Neuronal stem cell (in vitro differentiated cells): ENCODE measurements at regions not wholly inside any gene's neighbourhood (a gene's known extent, or its start where the extent isn't known, plus 50 kb on each side); places are given as distances from the start of the nearest gene placed in this dataset.

Experiments used
- DNase-seq: peaks from one replicate; pipeline ENCODE4 v3.0.0-alpha.2; 2013; ENCODE audit warnings: low spot score
- H2AFZ ChIP-seq: one replicate; pipeline ENCODE4 v1.6.1; 2013; ENCODE audit warnings: mild to moderate bottlenecking, low read length, inconsistent platforms
- H2AK5ac ChIP-seq: 2 replicates; pipeline ENCODE4 v1.6.1; 2013; ENCODE audit warnings: low read depth, mild to moderate bottlenecking, inconsistent platforms, low read length, moderate library complexity, mixed read lengths
- H2BK120ac ChIP-seq: 2 replicates; pipeline ENCODE4 v1.6.1; 2013; ENCODE audit warnings: low read depth, mild to moderate bottlenecking, inconsistent platforms, low read length, moderate library complexity, mixed read lengths
- H2BK12ac ChIP-seq: one replicate; pipeline ENCODE4 v1.6.1; 2013; ENCODE audit warnings: low read length, inconsistent platforms
- H2BK15ac ChIP-seq: 2 replicates; pipeline ENCODE4 v1.6.1; 2013; ENCODE audit warnings: mild to moderate bottlenecking, low read length, inconsistent platforms, mixed read lengths
- H2BK5ac ChIP-seq: one replicate; pipeline ENCODE4 v1.6.1; 2013; ENCODE audit warnings: inconsistent platforms, mild to moderate bottlenecking, low read length, moderate library complexity
- H3K14ac ChIP-seq: one replicate; pipeline ENCODE4 v1.6.1; 2013; ENCODE audit warnings: low read length, inconsistent platforms
- H3K18ac ChIP-seq: 2 replicates; pipeline ENCODE4 v1.6.1; 2013; ENCODE audit warnings: low read length, inconsistent platforms
- H3K23ac ChIP-seq: 2 replicates; pipeline ENCODE4 v1.6.1; 2013; ENCODE audit warnings: low read depth, mild to moderate bottlenecking, mixed read lengths, low read length, inconsistent platforms; ENCODE audit not compliant: poor library complexity
- H3K27ac ChIP-seq: replicated peaks from 3 replicates; pipeline ENCODE4 v1.5.1; 2013; ENCODE audit warnings: low read length, inconsistent platforms
- H3K27me3 ChIP-seq, 3 experiments: 2 replicates each; pipeline ENCODE4 v1.6.1; 2013; ENCODE audit warnings: low read length in 3 of 3, mild to moderate bottlenecking in 2 of 3, inconsistent platforms in 1 of 3, low read depth in 1 of 3, mixed read lengths in 1 of 3, moderate library complexity in 1 of 3; ENCODE audit not compliant: control insufficient read depth in 3 of 3, insufficient read depth in 3 of 3
- H3K36me3 ChIP-seq, 2 donors: replicated peaks in 1 of 2; 2 replicates each; pipeline ENCODE4 v1.6.1; 2013; ENCODE audit warnings: low read length in 2 of 2; ENCODE audit not compliant: control insufficient read depth in 2 of 2, insufficient read depth in 2 of 2
- H3K4ac ChIP-seq: 2 replicates; pipeline ENCODE4 v1.6.1; 2013; ENCODE audit warnings: inconsistent platforms, mild to moderate bottlenecking, low read length, moderate library complexity
- H3K4me1 ChIP-seq, 2 donors: 1 replicate in 1 of 2; 2 replicates in 1 of 2; pipeline ENCODE4 v1.6.1; 2013; ENCODE audit warnings: low read length in 2 of 2, low read depth in 1 of 2; ENCODE audit not compliant: control insufficient read depth in 2 of 2, insufficient read depth in 1 of 2
- H3K4me2 ChIP-seq: one replicate; pipeline ENCODE4 v1.6.1; 2013; ENCODE audit warnings: mild to moderate bottlenecking, low read length, inconsistent platforms; ENCODE audit not compliant: insufficient read depth, poor library complexity, severe bottlenecking
- H3K4me3 ChIP-seq, 2 donors: 2 replicates each; pipeline ENCODE4 v1.5.1; 2013; ENCODE audit warnings: low read length in 2 of 2, mild to moderate bottlenecking in 2 of 2, inconsistent platforms in 1 of 2, moderate library complexity in 1 of 2
- H3K79me1 ChIP-seq: one replicate; pipeline ENCODE4 v1.6.1; 2013; ENCODE audit warnings: low read depth, mild to moderate bottlenecking, inconsistent platforms, low read length, moderate library complexity
- H3K9ac ChIP-seq: one replicate; pipeline ENCODE4 v1.6.1; 2013; ENCODE audit warnings: mild to moderate bottlenecking, low read depth, low read length, inconsistent platforms; ENCODE audit not compliant: poor library complexity
- H3K9me3 ChIP-seq, 2 donors: replicated peaks in 1 of 2; 2 replicates each; pipeline versions ENCODE3 to v1.6.1; 2013; ENCODE audit warnings: low read length in 2 of 2, mild to moderate bottlenecking in 2 of 2, inconsistent platforms in 1 of 2, low read depth in 1 of 2, mixed read lengths in 1 of 2, moderate library complexity in 1 of 2; ENCODE audit not compliant: control insufficient read depth in 2 of 2, insufficient read depth in 1 of 2
- H4K8ac ChIP-seq: one replicate; pipeline ENCODE4 v1.6.1; 2013; ENCODE audit warnings: low read depth, mild to moderate bottlenecking, inconsistent platforms, low read length, moderate library complexity
- H4K91ac ChIP-seq: one replicate; pipeline ENCODE4 v1.6.1; 2013; ENCODE audit warnings: low read length, low read depth, mild to moderate bottlenecking, inconsistent platforms; ENCODE audit not compliant: poor library complexity
- WGBS, 2 donors: extraction: QIAGEN DNeasy Blood & Tissue Kit; methylation state at CpG; one replicate each; pipeline ENCODE4 v1.1.7; 2013; ENCODE audit warnings: missing lambda C conversion rate in 2 of 2, mixed read lengths in 1 of 2; ENCODE audit not compliant: insufficient read length in 2 of 2, insufficient replicate concordance in 1 of 2; ENCODE audit errors: extremely low coverage in 2 of 2; 5-methylcytosine and 5-hydroxymethylcytosine counted together

- Histone ChIP-seq H2BK15ac (no peak overlapping the region), H3K9me3 (no peaks in the 10 kb centered on the region), H4K8ac (no peak overlapping the region), H3K36me3 (no peaks in the 10 kb centered on the region), H2AFZ (no peak overlapping the region), H3K4me1 (no peaks in the 10 kb centered on the region), H3K9ac (no peak overlapping the region), H3K4me3 (no peak overlapping the region), H3K18ac (no peak overlapping the region), H2AK5ac (no peak overlapping the region), H3K27ac (no peak overlapping the region), H3K4ac (no peak overlapping the region), H3K23ac (no peak overlapping the region), H3K79me1 (no peaks in the 10 kb centered on the region), H2BK12ac (no peak overlapping the region), H3K14ac (no peak overlapping the region), H3K27me3 (no peaks in the 10 kb centered on the region), H2BK120ac (no peak overlapping the region), H4K91ac (no peak overlapping the region), H3K4me2 (no peak overlapping the region), H2BK5ac (no peak overlapping the region)
- WGBS, 2 donors = no CpG with 5 or more reads among the region's 4 CpGs
- DNase-seq = no peak
These were observed 263.7 kb downstream of the SLITRK6 start for GRCh38 chr13:85535316-85536084.

- Histone ChIP-seq H3K18ac (no peak overlapping the region), H3K9ac (no peak overlapping the region), H3K14ac (no peak overlapping the region), H4K8ac (no peak overlapping the region), H3K4me1 (no peaks in the 10 kb centered on the region), H3K27ac (no peak overlapping the region), H2AK5ac (no peak overlapping the region), H3K27me3 (no peaks in the 10 kb centered on the region), H3K4ac (no peak overlapping the region), H4K91ac (no peak overlapping the region), H3K4me3 (no peak overlapping the region), H3K9me3 (no peaks in the 10 kb centered on the region), H2BK5ac (no peak overlapping the region), H3K4me2 (no peak overlapping the region), H2BK15ac (no peak overlapping the region), H3K79me1 (no peaks in the 10 kb centered on the region), H2BK120ac (no peak overlapping the region), H2BK12ac (no peak overlapping the region), H3K23ac (no peak overlapping the region), H3K36me3 (no peaks in the 10 kb centered on the region), H2AFZ (no peak overlapping the region)
- WGBS, 2 donors = no CpG with 5 or more reads among the region's 2 CpGs
- DNase-seq = no peak
These were observed 265.3 kb downstream of the SLITRK6 start for GRCh38 chr13:85533911-85534310.

GRCh38 chr13:85529218-85529594 is 270.0 kb downstream of the SLITRK6 start:
- no CpG with 5 or more reads among the region's 2 CpGs for WGBS, 2 donors
- Histone ChIP-seq H3K79me1 (no peaks in the 10 kb centered on the region), H3K27ac (no peak overlapping the region), H3K27me3 (no peaks in the 10 kb centered on the region), H3K14ac (no peak overlapping the region), H3K4me3 (no peak overlapping the region), H3K9ac (no peak overlapping the region), H2AFZ (peak overlapping the region; percentile 52), H3K4ac (no peak overlapping the region), H2BK12ac (no peak overlapping the region), H4K8ac (no peak overlapping the region), H2BK120ac (no peak overlapping the region), H3K36me3 (no peaks in the 10 kb centered on the region), H3K9me3 (no peaks in the 10 kb centered on the region), H3K18ac (no peak overlapping the region), H2BK15ac (no peak overlapping the region), H2BK5ac (no peak overlapping the region), H3K4me2 (no peak overlapping the region), H4K91ac (no peak overlapping the region), H3K4me1 (no peaks in the 10 kb centered on the region), H2AK5ac (no peak overlapping the region), H3K23ac (no peak overlapping the region)
- DNase-seq = no peak

GRCh38 chr13:85528491-85529217 is 270.6 kb downstream of the SLITRK6 start:
- Histone ChIP-seq H4K8ac (no peak overlapping the region), H2AFZ (peak overlapping the region; percentile 52), H3K27ac (no peak overlapping the region), H3K36me3 (no peaks in the 10 kb centered on the region), H2AK5ac (no peak overlapping the region), H3K4me3 (no peak overlapping the region), H3K9me3 (no peaks in the 10 kb centered on the region), H3K4me1 (no peaks in the 10 kb centered on the region), H3K9ac (no peak overlapping the region), H3K14ac (no peak overlapping the region), H3K4me2 (no peak overlapping the region), H3K27me3 (no peaks in the 10 kb centered on the region), H3K23ac (no peak overlapping the region), H2BK12ac (no peak overlapping the region), H3K79me1 (no peaks in the 10 kb centered on the region), H3K4ac (no peak overlapping the region), H3K18ac (no peak overlapping the region), H2BK5ac (no peak overlapping the region), H4K91ac (no peak overlapping the region), H2BK15ac (no peak overlapping the region), H2BK120ac (no peak overlapping the region)
- WGBS, 2 donors = no CpG with 5 or more reads among the region's 3 CpGs
- no peak for DNase-seq
